B cell (primary cell): ENCODE measurements at regions not wholly inside any gene's neighbourhood (a gene's known extent, or its start where the extent isn't known, plus 50 kb on each side); places are given as distances from the start of the nearest gene placed in this dataset.
"Not testable (repeated sequence)": the region's sequence is repeated elsewhere in the genome, so short reads cannot be mapped to it uniquely, and the experiment has no call there.

Source experiments
- ATAC-seq: fragments of 200-7000 bp; cut with Tn5 transposase; one replicate; pipeline ENCODE4 v1.10.0; 2021; ENCODE audit warnings: low read depth, mild to moderate bottlenecking, moderate number of reproducible peaks, moderate library complexity
- CTCF ChIA-PET: fragments of 350-600 bp; sonication (Branson Sonifier 250); formaldehyde crosslinking; loops from one replicate; lab custom pipeline; 2021; ENCODE audit warnings: antibody characterized with exemption, inconsistent platforms; lab: Charles Lee
- POLR2A ChIA-PET: fragments of 350-600 bp; sonication (Branson Sonifier 250); formaldehyde crosslinking; loops from one replicate; lab custom pipeline; 2021; ENCODE audit warnings: antibody characterized with exemption; lab: Charles Lee
- DNase-seq: peaks from one replicate; pipeline ENCODE4 v3.0.0; 2013
- H2AFZ ChIP-seq: 2 replicates; pipeline ENCODE4 v1.6.1; 2012; ENCODE audit warnings: mild to moderate bottlenecking, low read depth, low read length; ENCODE audit not compliant: insufficient read depth, poor library complexity, severe bottlenecking
- H3K27ac ChIP-seq, 2 donors: 1 replicate in 1 of 2; 2 replicates in 1 of 2; pipeline ENCODE4 v1.5.1; 2012 to 2013; ENCODE audit warnings: low read length in 2 of 2, mild to moderate bottlenecking in 2 of 2, moderate library complexity in 1 of 2
- H3K27me3 ChIP-seq, 4 experiments: fragments of 200-600 bp in 1 of 4; sonication (generic) in 1 of 4; replicated peaks in 1 of 4; 1 replicate in 2 of 4; 2 replicates in 2 of 4; pipeline versions ENCODE4 v1.6.1 to v1.7.0; 2013 to 2016; ENCODE audit warnings: low read length in 3 of 4, mild to moderate bottlenecking in 2 of 4, mixed read lengths in 1 of 4, moderate library complexity in 1 of 4; ENCODE audit not compliant: insufficient read depth in 4 of 4, control insufficient read depth in 3 of 4; ENCODE audit errors: control extremely low read depth in 1 of 4
- H3K36me3 ChIP-seq, 2 experiments: replicated peaks in 1 of 2; 1 replicate in 1 of 2; 2 replicates in 1 of 2; pipeline versions ENCODE4 v1.6.1 to v1.7.1; 2013; ENCODE audit warnings: low read length in 1 of 2; ENCODE audit not compliant: insufficient read depth in 2 of 2, control insufficient read depth in 1 of 2; ENCODE audit errors: control extremely low read depth in 1 of 2, extremely low read depth in 1 of 2
- H3K4me1 ChIP-seq, 2 donors: fragments of 200-600 bp in 1 of 2; sonication (generic) in 1 of 2; 1 replicate in 1 of 2; 2 replicates in 1 of 2; pipeline versions ENCODE4 v1.5.1 to v1.6.1; 2013 to 2017; ENCODE audit warnings: low read length in 2 of 2; ENCODE audit not compliant: control insufficient read depth in 2 of 2, insufficient read depth in 2 of 2
- H3K4me2 ChIP-seq: replicated peaks from 2 replicates; pipeline ENCODE3; 2012; ENCODE audit warnings: mild to moderate bottlenecking, low read depth, low read length; ENCODE audit not compliant: poor library complexity, severe bottlenecking
- H3K4me3 ChIP-seq, 5 experiments: fragments of 200-600 bp in 1 of 5; sonication (generic) in 1 of 5; 1 replicate in 3 of 5; 2 replicates in 2 of 5; pipeline versions ENCODE4 v1.5.1 to v1.7.0; 2011 to 2016; ENCODE audit warnings: low read length in 4 of 5, mild to moderate bottlenecking in 4 of 5, low read depth in 2 of 5, control low read depth in 1 of 5, moderate library complexity in 1 of 5; ENCODE audit not compliant: insufficient read depth in 1 of 5; ENCODE audit errors: control extremely low read depth in 1 of 5, extremely low read depth in 1 of 5
- H3K79me2 ChIP-seq: fragments of 200-600 bp; sonication (generic); one replicate; pipeline ENCODE4 v1.6.0; 2016; ENCODE audit warnings: low read length; ENCODE audit not compliant: control insufficient read depth, insufficient read depth
- H3K9ac ChIP-seq: fragments of 200-600 bp; sonication (generic); 2 replicates; pipeline ENCODE4 v1.6.1; 2017; ENCODE audit warnings: mild to moderate bottlenecking, low read length, moderate library complexity
- H3K9me3 ChIP-seq, 3 donors: one replicate each; pipeline versions ENCODE4 v1.6.1 to v1.7.1; 2013; ENCODE audit warnings: low read length in 2 of 3; ENCODE audit not compliant: control insufficient read depth in 2 of 3, insufficient read depth in 1 of 3; ENCODE audit errors: control extremely low read depth in 1 of 3
- H4K20me1 ChIP-seq: 2 replicates; pipeline ENCODE4 v1.6.0; 2012; ENCODE audit warnings: mild to moderate bottlenecking, low read length; ENCODE audit not compliant: insufficient read depth, control insufficient read depth, poor library complexity, severe bottlenecking
- H3K27ac Mint-ChIP-seq: one replicate; pipeline ENCODE4 v1.8.0; 2021; ENCODE audit warnings: mixed read lengths
- H3K27me3 Mint-ChIP-seq: one replicate; pipeline ENCODE4 v1.8.0; 2021; ENCODE audit warnings: mixed read lengths
- H3K4me1 Mint-ChIP-seq: one replicate; pipeline ENCODE4 v1.8.0; 2021; ENCODE audit warnings: mixed read lengths
- H3K4me3 Mint-ChIP-seq: one replicate; pipeline ENCODE4 v1.8.0; 2021; ENCODE audit warnings: mixed read lengths
- H3K9me3 Mint-ChIP-seq: one replicate; pipeline ENCODE4 v1.8.0; 2022; ENCODE audit warnings: mixed read lengths; ENCODE audit not compliant: insufficient read depth
- CTCF ChIP-seq: fragments of 200-600 bp; IDR thresholded peaks from one replicate; pipeline ENCODE4 v1.8.0; 2022; ENCODE audit warnings: antibody characterized with exemption, mild to moderate bottlenecking
- EZH2 ChIP-seq: IDR thresholded peaks from 2 replicates; pipeline ENCODE4 v1.6.1; 2012; ENCODE audit warnings: borderline replicate concordance, low read depth, mild to moderate bottlenecking, moderate library complexity, low read length; ENCODE audit not compliant: insufficient read depth, poor library complexity, severe bottlenecking
- WGBS: methylation state at CpG from one replicate; pipeline ENCODE4 v1.1.5; 2013; ENCODE audit warnings: missing lambda C conversion rate; ENCODE audit not compliant: insufficient coverage; 5-methylcytosine and 5-hydroxymethylcytosine counted together
- intact Hi-C: fragments of 100-400 bp; cut with micrococcal nuclease; formaldehyde crosslinking; loops from one replicate; pipeline ENCODE4 v1.10.0; 2022

- H3K27ac ChIP-seq: no peak overlapping the region
- no peak overlapping the region for H3K27ac Mint-ChIP-seq
- no peak overlapping the region for H2AFZ ChIP-seq
- POLR2A ChIA-PET: interaction anchor here (0.5 kb wide), 1 partner anchor 372 kb away, joined by 3 read pairs; no protein-coding TSS in a partner anchor
- no peaks in the 10 kb centered on the region for H3K27me3 Mint-ChIP-seq
- no peak overlapping the region for H3K4me3 ChIP-seq
- DNase-seq: no peak
- no peak for ATAC-seq
- H3K4me3 Mint-ChIP-seq: no peak overlapping the region
- H3K79me2 ChIP-seq: peaks cover 87% of the 10 kb centered on the region
- peaks cover 0 to 9% of the 10 kb centered on the region in 2 experiments for H3K36me3 ChIP-seq
- WGBS: no CpG with 5 or more reads among the region's 1 CpG
- no peak overlapping the region for H3K9ac ChIP-seq
- H3K4me2 ChIP-seq: no peak overlapping the region
- TF ChIP-seq EZH2: no peak
- TF ChIP-seq CTCF: no peak
- CTCF ChIA-PET: interaction anchor here (1.0 kb wide), 1 partner anchor 89 kb away, joined by 3 read pairs; no protein-coding TSS in a partner anchor
- intact Hi-C loops: no loop called here
- H3K27me3 ChIP-seq: no peaks in the 10 kb centered on the region
- peaks cover 15% of the 10 kb centered on the region for H3K4me1 Mint-ChIP-seq
- no peaks in the 10 kb centered on the region for H3K9me3 Mint-ChIP-seq
- no peaks in the 10 kb centered on the region for H3K4me1 ChIP-seq
- H3K9me3 ChIP-seq: no peaks in the 10 kb centered on the region
- peaks cover 71% of the 10 kb centered on the region for H4K20me1 ChIP-seq
These were observed 52.7 kb upstream of the MAP4 start for GRCh38 chr3:48068886-48069285.

DNA sequence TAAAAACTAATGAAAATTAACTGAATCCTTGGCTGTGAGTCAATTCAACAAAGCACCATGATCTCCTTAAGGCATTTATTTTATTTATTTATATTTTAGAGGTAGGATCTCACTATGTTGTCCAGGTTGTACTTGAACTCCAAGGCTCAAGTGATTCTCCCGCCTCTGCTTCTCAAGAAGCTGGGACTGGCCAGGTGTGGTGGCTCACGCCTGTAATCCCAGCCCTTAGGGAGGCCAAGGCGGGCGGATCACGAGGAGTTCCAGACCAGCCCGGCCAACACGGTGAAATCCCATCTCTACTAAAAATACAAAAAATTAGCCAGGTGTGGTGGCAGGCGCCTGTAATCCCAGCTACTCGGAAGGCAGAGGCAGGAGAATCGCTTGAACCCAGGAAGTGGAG is 52.1 kb upstream of the MAP4 start:
- peaks cover 87% of the 10 kb centered on the region for H3K79me2 ChIP-seq

More for the DNA sequence above, 52.1 kb upstream of the MAP4 start:
- intact Hi-C loops, H3K27ac Mint-ChIP-seq, ATAC-seq, H3K27me3 ChIP-seq, H3K27ac ChIP-seq, H3K9ac ChIP-seq, H3K27me3 Mint-ChIP-seq, H3K36me3 ChIP-seq, H3K9me3 Mint-ChIP-seq, H2AFZ ChIP-seq, H3K4me3 ChIP-seq, H3K9me3 ChIP-seq, POLR2A ChIA-PET, H3K4me1 ChIP-seq, DNase-seq, H3K4me3 Mint-ChIP-seq, H3K4me2 ChIP-seq: not testable (repeated sequence)
- CTCF ChIA-PET: interaction anchor here (1.0 kb wide), 1 partner anchor 90 kb away, joined by 3 read pairs; no protein-coding TSS in a partner anchor
- peaks cover 16% of the 10 kb centered on the region for H3K4me1 Mint-ChIP-seq
- H4K20me1 ChIP-seq: peaks cover 75% of the 10 kb centered on the region
- 98% methylated on average over 8 of the region's 10 CpGs for WGBS
